Activated naive CD4-positive, alpha-beta T cell (primary cell): ENCODE measurements at regions not wholly inside any gene's neighbourhood (a gene's known extent, or its start where the extent isn't known, plus 50 kb on each side); places are given as distances from the start of the nearest gene placed in this dataset.
"Not testable (repeated sequence)": the region's sequence is repeated elsewhere in the genome, so short reads cannot be mapped to it uniquely, and the experiment has no call there.

Experiments used
- DNase-seq, 4 experiments: peaks; one replicate each; lab custom pipeline; 2025; lab: John Stamatoyannopoulos, UW

- DNase-seq = no peak
Measured at GRCh38 chr5:41995193-41995592, 70.1 kb downstream of the FBXO4 start.

GRCh38 chr5:42001673-42002072 lies 76.6 kb downstream of the FBXO4 start:
- DNase-seq = no peak

DNA sequence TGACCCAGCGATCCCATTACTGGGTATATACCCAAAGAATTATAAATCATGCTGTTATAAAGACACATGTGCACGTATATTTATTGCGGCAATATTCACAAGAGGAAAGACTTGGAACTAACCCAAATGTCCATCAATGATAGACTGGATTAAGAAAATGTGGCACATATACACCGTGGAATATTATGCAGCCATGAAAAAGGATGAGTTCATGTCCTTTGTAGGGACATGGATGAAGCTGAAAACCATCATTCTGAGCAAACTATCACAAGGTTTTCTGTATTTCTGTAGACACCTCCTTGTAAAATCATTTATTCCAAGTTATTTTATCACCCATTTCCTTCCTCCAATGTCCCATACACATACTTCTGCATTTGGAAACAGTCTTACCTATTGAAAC lies 78.8 kb downstream of the FBXO4 start:
- not testable (repeated sequence) for DNase-seq

DNA sequence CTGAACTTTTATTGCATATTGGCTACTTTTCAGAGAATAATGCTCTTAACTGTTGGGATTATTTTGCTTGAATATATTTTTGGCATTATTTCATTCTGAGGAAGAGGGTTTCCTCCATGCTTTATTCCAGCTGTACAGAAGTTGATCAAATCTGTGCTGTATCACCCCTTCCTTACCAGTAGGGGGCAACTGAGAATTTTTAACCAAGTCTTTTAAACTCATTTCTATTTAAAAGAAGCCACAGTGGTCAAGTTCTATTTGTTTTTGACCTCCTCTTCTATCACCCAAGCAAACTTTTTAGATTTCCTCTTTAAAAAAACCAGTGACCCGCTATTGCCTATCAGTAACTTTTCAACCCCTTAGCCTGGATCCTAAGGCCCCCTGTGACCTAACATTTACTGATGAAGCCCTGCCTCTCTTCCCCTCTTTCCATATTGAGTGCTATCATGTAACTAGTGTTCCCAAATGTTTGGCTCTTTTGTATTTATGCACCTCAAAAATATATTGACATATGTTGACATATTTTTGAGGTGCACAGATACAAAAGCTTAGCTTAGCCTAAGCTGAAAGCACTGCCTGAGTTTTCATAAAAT lies 80.6 kb downstream of the FBXO4 start:
- DNase-seq = no peak

DNA sequence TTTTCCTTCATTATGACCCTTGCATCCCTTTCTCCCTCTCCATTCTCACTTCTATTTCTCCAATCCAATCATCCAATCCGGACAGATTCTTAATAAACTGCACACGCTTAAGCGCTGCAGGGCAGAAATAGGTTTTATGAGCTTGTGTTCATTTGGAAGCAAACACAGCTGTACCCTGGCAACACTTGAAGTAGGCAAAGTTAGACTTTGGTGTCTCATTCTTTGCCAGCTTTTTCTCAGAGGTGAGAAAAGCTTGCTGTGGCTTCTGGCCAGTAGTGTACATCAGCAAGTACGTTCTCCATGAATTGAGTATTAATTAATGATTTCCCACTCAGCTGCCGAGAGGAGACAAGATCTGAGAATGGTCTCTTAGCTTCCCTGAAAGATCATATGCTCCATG lies 88.5 kb downstream of the FBXO4 start:
- no peak for DNase-seq

- DNase-seq = no peak
Measured at GRCh38 chr5:42015254-42015653, 90.2 kb downstream of the FBXO4 start.

- DNase-seq = no peak
Measured at GRCh38 chr5:42015681-42016080, 90.6 kb downstream of the FBXO4 start.

- DNase-seq = no peak
Measured at GRCh38 chr5:42020788-42021530, 95.9 kb downstream of the FBXO4 start.

GRCh38 chr5:42021923-42022322 lies 96.8 kb downstream of the FBXO4 start:
- no peak for DNase-seq

- DNase-seq = no peak
Measured at GRCh38 chr5:42022383-42022972, 97.4 kb downstream of the FBXO4 start.

- DNase-seq = no peak
Measured at GRCh38 chr5:42026446-42026845, 101.4 kb downstream of the FBXO4 start.

DNA sequence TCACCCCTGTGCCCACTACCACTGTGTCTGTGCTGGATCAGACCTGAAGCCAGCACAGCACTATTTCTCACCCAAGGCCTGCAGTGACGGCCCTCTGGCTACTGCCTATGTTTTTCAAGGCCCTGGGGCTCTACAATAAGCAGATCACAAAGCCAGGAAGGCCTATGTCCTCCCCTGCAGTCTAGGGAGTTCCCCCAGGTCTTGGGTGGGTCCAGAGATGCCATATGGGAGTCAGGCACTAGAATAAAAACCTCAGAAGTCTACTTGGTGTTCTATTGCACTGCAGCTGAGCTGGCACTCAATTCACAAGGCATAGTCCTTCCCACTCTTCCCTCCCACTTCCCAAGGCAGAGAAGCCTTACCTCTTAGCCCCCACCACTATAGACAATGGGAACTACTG lies 107.1 kb downstream of the FBXO4 start:
- no peak for DNase-seq

- no peak for DNase-seq
Measured at GRCh38 chr5:42035526-42035925, 110.4 kb downstream of the FBXO4 start.

GRCh38 chr5:42036379-42036778 lies 111.3 kb downstream of the FBXO4 start:
- DNase-seq = no peak

- DNase-seq = no peak
Measured at GRCh38 chr5:42037379-42037932, 112.4 kb downstream of the FBXO4 start.

GRCh38 chr5:42043400-42043799 lies 118.3 kb downstream of the FBXO4 start:
- no peak for DNase-seq

GRCh38 chr5:42057254-42057690 lies 132.2 kb downstream of the FBXO4 start:
- DNase-seq = peak in 3 of 4 experiments; percentile 1 to 34 (median 6)

GRCh38 chr5:42059291-42059690 lies 134.2 kb downstream of the FBXO4 start:
- no peak for DNase-seq

GRCh38 chr5:42059778-42060464 lies 134.8 kb downstream of the FBXO4 start:
- DNase-seq = no peak

- DNase-seq = no peak
Measured at GRCh38 chr5:42061121-42061520, 136.0 kb downstream of the FBXO4 start.

GRCh38 chr5:42064821-42065220 lies 139.7 kb downstream of the FBXO4 start:
- DNase-seq = no peak

GRCh38 chr5:42066131-42066530 lies 141.1 kb downstream of the FBXO4 start:
- DNase-seq = no peak
